Pons (tissue), 1 donor: ENCODE measurements at regions not wholly inside any gene's neighbourhood (a gene's known extent, or its start where the extent isn't known, plus 50 kb on each side); places are given as distances from the start of the nearest gene placed in this dataset.
A peak's percentile ranks its signal among the peaks of the same experiment; 100 is the strongest.

ENCODE experiments used
- DNase-seq: peaks from one replicate; pipeline ENCODE4 v3.0.0-alpha.2; 2016; ENCODE audit warnings: low spot score

DNA sequence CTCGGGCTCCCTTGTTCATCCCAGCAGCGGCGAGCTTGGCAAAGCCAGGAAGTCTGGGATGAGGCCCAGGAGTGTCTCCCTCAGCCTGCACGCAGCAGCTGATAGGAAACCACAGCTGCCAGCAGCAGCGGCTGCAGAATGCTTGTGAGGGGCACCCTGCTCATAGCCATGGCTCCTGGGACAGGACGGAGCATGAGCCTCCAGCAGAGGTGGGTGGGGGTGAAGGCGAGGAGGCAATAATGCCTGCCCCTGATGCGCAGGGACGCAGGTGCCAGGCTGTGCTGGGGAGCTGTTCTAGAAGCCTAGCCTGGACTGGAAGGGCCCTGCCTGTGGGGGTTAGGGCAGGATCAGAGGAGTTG is 157.9 kb downstream of the CD83 start:
- no peak for DNase-seq

DNA sequence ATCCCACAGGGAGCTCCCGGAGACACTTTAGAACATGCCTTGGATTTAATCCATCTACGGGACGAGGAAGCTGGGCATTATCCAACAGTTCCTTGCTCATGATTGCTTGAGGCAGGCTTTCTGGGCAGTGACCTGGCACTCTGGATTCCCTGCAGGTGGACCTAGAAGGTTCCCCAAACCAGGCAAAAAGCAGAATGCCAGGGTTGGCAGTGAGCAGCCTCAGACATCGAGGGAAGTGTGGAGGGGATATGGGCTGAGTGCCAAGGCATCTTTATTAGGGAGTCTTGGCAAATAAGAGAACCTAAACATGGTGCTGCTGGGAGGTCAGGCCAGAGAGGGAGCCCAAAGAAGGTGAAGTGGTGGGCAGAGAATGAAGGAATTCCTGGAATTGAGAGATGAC is 158.5 kb downstream of the CD83 start:
- DNase-seq: no peak

DNA sequence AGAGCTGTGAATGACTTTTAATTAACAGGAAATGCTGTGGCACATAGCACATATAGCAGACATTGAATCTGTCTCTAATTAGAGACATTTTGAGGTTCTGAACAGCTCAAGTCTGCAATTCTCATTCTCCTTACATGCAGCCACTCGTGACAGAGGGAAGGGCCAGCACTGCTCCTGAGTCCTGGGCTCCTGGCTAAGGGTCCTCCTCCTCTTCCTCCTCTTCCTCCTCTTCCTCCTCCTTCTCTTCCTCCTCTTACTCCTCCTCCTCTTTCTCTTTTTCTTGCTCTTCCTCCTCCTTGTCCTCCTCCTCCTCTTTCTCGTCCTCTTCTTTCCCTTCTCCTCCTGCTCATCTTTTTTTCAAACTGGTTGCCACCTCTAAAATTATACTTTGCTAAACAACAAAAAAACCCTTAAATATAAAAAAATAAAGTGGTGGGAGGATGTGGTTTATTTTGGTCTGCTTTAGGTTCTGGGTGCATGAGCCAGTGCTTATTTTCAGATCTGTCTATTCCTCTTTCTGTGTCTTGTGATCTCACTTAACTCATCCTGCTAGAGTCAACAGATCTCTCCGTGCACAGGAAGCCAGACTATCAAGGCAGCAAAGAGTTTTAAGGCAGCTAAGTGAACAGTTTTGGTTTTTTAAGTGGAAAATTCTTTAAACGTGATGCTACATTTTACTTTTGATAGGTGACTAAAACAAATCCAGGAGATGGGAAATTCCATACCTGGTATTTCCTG is 159.3 kb downstream of the CD83 start:
- peak; percentile 77 for DNase-seq

DNA sequence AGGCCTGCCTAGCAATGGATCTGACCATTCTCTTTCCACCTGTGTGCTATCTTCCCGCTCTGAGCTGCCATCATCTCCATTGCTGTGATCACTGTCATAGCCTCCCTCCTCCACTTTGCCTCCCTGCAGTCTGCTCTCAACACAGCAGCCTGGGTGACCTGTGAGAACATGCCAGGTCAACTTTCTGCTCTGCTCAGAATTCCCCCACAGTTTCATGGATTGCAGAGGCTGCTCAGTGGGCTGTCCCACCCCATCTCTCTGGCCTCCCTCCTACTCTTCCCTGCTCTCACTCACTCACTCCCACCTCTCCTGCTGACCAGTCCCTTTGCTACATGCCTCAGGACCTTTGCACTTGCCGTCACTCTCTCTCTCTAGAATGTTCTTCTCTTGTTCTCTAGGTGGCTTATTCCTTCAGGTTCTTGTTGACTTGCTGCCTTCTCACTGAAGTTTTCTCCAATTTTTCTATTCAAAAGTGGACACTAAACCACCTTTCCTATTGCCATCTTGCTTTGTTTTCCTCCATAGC is 159.9 kb downstream of the CD83 start:
- DNase-seq: no peak

DNA sequence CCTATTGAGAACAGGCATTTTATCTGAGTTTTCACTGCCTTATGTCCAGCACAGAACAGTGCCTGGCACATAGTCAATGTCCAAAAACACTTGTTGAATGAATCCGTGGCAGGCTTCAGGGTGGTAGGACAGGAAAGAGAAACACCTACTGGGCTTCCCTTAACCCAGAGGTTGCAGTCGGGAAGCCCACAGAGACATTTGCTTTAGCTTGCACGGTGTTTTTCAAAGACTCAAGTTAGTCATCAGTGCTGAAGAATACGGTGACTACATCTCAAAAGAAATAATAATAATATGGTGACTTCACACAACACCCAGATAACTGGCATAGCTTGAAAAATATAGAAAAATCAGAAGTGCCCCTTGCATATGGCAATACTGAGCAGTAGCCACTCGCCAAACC is 160.4 kb downstream of the CD83 start:
- DNase-seq: no peak

DNA sequence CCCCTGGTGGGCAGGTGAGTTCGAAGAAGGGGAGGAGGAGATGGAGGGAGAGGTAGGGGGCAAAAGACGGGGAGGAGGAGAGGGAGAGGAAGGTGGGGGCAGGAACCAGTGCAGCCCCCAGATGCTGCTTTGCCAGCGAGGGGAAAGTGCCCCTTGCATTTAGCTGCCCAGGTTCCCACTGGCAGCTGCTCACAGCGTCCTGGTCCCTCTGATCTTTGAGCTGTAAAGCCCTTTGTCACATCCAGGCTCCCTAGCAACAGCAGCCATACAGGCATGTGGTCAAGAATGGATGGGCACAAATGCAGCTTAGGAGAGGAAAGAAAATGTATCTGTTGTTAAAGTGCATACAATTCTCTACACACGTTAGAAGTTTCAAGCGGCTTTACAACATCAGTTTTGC is 160.9 kb downstream of the CD83 start:
- DNase-seq: no peak

DNA sequence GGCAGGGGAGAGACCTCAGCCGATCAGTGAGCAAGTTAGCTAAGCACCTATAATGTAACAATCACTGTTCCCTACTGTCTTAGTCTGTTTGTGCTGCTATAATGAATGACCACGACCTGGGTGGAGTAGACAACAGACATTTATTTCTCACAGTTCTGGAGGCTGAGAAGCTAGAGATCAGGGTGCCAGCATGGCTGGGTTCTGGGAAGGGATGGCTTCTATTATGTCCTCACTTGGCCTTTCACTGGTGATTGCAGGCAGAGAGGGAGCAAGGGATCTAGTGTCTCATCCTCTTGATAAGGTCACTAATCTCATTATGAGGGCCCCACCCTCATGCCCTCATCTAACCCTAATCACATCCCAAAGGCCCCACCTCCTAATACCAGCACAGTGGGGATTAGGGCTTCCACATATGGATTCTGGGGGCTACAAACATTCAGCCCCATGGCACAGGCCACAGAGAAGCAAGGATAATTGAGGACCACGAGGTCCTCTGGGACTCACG is 162.5 kb downstream of the CD83 start:
- DNase-seq: no peak

DNA sequence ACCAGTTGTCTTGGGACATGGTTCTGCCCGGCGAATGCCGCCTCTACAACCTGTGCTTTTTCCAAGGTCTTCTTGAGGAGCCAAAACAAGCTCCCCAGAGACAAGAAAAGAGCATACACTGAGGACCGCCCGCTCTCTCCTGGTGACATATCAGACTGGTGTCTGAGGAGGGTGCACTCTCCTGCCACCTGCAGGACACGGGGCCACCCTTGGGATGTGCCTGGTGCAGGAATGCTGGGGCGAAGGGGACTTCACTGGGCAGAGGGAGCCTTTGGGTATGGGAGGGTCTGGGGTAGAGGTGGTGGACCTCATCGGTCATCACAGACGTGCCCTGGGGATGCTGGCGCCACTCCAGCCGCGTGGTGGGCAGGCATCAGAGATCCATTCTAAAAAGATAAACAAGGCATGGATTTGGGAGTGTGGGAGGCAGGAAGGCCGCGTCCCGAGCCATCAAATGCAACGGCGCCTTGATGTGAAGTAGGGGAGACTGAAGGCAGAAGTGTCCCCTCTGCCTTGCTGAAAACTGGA is 163.3 kb downstream of the CD83 start:
- no peak for DNase-seq

DNA sequence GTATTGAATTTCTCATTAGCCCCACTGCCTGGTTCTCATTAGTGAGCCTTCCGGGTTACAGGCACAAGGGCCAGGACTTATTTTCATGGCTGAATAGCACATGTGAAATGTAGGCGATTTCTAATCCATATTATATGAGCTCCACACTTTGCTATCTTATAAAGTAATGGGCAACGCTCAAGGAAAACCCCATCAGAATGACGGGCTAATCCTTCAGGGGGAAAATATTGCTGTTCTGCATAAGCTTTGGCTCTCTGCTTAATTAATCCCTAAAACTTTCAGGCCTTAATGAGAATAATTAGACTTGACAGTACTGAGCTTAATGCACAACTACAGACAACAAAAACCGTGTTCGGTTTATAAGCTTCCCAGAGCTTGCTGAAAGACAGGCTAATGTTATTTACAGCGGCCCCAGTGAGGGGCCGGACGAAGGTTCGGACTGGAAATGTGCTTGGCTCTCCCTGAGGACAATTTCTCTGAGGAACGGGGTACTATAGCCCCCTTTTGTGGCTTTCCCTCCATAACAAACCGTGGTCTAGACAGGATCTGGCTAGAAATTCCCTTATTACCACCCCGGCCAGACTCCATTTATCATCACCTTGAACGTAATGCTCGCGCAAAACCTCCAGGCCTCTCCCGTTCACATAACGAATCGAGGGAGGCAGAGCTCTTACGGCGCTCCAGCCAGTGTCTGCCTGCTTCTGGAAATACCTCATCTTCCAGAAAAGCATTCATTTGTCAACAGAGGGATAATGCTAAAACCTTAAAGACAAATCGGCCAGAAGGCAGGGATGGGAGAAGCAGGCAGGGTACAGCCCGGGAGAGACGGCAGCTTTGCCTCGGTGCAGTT is 164.5 kb downstream of the CD83 start:
- DNase-seq: no peak

DNA sequence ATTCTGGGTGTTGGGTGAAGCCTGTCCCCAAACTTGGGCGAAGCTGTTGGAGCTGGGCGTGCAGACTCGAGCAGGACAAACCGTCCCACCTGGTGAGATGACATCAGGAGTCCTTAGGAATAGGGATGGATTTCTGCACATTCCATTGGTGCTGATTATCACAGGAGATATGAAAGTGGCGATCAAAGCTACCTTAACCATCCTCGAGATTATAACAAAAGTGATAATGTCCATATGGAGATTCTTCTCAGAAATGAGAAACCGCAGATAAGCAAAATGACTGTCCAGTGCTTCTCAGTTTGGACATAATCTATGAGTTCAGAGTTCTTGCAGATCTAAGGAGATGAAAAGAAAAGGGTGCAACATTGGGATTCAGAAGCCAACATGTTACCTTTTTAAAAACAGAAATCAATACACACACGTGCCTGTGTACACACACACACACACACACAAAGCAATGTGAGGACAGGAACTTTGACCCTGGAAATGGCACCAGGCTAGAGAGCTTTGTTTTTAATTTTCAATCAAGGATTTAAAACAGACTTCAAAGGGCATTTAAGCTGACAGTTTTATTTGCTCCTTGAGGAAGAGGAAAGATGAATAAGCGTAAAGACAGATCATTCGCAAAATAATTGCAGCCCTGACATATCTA is 165.4 kb downstream of the CD83 start:
- no peak for DNase-seq

DNA sequence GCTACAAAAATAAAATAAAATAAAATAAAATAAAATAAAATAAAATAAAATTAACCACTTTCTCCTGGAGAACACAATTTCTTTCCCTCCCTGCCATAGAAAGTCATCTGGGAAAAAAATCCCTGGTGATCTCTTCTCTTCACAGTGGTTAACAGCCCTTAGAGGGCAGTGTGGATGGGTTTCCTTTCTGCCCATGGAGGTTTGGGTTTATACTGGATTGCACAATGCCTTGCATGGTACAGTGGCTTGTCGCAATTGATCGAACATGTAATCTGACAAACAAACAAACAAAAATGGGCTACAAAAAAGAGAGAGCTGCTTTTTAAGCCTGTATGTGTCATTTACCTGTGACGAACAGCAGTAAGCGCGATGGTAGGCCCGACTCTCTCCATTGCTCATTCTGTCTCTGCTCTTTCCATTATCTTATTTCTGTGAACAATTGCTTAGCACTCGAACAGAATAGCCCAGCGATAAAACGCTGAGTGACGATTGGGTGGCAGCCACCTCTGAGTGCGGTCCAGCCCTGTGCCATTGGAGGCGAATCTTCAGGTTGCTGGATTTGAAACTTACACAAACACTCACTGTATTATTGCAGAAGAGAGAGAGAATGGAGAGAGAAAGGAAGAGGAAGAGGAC is 166.1 kb downstream of the CD83 start:
- DNase-seq: no peak

DNA sequence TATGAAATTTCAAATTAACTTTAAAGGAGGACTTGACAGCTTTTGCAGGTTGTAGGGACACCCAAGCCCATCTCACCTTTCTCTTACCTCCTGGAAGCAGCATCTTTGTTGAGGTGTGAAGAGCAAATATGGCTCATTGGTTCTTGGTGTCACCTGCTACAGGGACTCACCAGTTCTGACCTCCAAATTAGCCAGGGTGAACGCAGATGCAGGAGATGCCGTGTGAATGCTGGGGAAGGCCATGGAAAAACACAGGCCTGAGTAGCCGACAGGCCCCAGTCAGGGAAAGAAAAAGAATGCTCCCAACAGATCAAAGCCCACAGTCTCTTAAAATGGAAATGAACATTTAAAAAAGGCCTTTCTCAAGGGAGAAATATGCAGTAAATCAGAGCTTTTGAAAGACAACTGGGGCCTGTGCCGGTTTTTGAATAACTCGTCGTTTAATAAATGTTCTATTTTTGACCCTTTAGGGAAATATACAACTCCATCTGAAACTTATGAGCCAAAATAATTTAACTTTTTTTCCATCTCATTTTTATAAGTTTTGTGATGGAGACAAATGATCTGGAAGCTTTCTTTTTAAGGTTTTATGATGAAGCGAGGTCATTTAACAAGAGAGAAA is 167.5 kb downstream of the CD83 start:
- DNase-seq: no peak

DNA sequence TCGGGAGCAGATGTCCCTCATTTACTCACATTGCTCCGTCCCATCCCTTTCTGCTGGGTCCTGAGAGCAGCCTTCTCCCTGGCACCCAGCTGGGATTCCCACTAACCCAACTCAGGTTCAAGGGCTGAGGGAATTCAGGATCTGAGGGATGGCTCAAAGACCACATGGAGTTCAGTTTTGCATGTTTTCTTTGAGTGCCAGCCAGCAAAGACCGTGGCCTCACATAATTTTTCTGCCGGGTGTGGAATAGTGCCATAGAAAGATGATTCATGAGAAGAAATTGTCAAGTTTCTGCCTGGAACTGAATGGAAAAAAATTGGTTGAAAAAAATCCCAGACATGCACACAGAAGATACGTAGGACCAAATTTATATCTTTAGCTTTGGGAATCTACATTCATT is 168.6 kb downstream of the CD83 start:
- DNase-seq: no peak

DNA sequence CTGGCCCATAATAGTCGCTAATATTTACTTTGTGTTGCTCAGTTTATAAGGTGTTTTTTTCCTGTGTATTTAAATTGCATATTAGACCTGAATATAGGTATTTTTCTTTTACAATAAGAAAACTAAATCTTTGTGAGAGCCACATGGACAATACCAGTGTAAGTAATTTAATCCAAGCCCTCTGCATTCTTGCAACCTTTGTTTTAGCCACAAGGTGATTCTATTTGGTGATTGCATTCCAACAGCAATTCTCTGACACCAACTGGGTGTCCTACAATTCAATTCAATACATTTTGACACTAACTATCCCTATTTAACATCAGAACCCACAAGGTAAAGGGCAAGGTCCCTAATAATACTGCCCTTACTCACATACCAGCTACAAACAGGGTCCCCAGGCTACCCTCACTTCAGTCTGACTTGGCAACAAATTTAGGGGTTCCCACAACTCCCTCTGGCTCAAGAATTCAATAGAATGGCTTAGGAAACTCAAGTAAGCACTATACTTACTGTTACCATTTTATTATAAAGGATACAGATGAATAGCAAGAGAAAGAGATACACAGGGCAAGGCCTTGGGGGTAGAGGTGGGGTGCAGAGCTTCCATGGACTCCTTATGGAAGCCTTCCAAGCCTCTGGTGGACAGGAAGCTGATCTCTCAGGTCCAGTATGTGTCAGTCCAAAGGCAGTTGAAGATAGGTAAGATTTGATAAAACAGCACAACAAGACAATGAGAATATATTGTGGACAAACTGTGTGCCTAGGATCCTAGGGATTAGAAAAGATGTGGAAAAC is 169.3 kb downstream of the CD83 start:
- no peak for DNase-seq

DNA sequence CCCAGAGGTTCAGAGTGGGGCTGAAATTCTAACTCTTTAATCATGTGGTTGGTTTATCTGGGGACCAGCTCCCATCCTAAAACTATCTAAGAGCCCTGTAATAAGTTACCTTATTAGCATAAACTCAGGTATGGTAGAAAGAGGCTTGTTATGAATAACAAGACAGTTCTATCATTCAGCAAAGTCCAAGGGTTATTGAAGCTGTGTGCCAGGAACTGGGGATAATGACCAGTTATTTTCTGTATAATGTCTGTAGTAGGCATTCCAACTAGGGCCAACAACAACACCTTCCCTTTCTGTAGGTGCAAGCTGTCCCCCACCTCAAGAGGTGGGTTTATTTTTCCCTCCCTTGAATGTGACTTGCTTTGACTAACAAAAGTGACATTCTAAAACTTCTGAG is 170.1 kb downstream of the CD83 start:
- no peak for DNase-seq

DNA sequence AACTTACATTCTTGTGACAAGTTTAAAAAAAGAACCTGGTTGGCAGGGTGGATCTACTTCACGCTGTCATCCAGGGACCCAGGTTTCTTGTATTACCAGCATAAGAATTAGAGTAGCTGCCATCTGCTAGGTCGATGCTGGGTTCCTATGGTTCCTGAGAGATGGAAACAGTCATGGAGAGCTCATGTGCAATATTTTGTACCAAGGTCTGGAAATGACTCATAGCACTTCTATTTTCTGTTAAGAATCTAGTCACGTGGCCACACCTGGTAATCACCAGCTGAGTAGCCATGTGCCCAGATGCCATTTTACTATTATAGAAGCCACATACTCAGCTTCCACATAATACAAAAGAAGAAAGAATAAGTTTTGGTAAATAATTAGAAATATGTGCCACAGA is 171.3 kb downstream of the CD83 start:
- no peak for DNase-seq

DNA sequence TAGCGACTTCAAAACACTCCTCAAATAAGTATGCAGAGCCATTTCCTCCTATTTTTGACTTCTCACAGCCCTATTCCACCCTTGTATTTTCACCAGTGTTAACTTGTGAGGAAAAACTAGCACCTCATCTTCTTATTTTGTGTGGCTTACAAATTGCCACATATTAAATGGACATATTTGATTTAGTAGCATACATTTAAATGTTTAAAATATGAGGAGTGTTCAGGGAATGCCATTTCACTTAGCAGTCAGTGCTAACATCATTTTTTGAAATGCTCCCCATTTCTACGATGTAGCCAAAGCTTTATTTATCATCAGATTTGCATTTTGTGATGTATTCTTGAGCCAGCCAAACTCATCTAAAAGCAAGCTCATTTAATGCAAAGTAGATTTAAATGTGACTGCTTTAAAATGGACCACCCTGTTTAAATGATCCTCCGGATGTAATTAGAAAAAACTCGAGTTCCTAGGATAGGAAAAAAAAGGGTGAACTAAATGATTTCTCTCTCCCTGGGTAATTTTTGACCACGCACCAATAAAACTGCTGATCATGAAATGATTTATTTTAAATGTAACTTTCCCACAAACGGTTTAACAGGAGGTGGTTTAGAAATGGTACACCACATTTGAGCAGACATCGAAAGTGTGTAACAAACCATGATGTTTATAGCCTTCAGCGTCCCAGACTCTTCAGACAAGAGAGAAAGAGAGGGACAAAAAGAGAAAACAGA is 172.6 kb downstream of the CD83 start:
- no peak for DNase-seq

DNA sequence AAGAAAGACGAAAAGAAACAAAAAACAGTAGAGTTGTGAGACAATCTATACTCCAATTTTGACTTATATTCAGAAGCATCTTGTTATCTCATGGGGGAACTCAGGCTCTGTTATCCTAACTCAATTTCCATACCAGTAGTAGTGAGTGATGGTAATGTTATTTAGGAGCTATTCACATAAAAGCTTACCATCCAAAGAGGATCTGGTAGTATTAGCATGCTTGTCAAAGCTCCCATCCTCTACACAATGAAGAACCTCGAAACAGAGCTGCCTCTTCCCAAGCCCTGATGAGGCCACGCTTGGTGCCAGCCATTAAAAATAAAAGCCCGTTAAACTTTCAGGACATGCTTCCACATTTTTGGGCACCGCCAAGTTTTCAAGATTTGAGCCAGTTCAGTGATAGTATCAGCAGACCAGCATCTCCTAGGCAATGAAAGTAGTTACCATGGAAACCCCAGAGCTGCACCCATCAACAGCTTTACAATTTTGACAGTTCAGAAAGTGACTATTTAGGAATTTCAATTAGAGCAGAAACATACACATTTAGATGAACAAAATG is 173.3 kb downstream of the CD83 start:
- no peak for DNase-seq

DNA sequence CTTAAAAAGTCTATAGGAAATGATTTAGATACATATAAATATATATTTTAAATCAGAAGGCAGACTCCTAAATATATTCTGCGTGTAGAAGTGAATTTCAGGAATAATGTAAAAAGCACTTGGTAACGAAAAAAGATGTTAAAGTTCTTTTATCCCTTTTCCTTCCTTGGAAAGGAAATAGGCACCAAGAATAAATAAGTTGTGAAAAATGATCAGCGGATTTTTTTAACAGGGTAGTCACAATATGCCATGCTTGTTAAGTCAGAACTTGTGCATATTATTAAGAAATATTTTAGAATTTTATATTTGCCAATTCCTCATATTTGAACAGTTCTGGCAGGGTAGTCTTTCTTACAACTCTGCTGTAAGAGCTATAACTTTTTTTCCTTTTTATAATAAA is 173.8 kb downstream of the CD83 start:
- no peak for DNase-seq

DNA sequence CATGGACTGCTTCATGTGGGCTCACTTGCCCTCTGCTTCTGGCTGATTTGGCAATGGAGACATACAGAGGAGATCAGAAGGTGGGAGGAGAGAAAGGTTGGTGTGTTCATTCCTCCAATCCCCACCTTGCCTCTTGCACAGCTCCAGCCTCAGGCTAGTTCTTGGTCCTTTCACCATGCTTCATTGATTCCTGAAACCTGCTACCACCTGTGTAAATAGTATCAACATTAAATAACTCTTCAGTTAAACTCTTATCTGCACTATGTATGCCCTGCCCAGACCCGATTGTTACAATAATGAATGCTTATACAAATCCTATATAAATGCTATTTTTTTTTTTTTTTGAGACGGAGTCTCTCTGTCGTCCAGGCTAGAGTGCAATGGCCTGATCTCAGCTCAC is 174.5 kb downstream of the CD83 start:
- DNase-seq: no peak
